ENCODE measurements at regions not wholly inside any gene's neighbourhood (a gene's known extent, or its start where the extent isn't known, plus 50 kb on each side); places are given as distances from the start of the nearest gene placed in this dataset.

DNA sequence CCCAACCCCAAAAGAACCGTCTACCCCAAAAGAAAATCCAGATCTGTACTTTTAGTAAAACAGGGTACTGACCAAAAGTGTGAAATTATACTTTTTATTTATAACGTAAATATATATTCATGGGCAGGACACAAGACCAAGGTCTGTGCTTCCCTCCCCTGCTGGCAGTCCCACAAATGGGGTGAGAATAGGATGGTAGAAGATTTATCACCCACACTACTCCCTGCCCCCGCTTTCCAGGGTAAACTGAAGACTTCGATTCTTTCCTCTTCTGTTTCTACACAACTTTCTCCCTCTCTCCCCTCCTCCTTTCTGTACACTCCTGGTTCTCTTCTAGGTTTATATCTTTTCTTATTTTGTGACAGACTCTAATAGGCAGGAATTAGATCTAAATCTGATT is 79.7 kb downstream of the MDH1 start:
- TF ChIP-seq CTCF (IDR thresholded peaks at IDR 0.05; ENCODE audit: low read depth, low read length, poor library complexity, severe bottlenecking) (no peak), EZH2phosphoT487 (IDR thresholded peaks at IDR 0.05; ENCODE audit: borderline replicate concordance, low read length) (no peak)
